Heart left ventricle (tissue), 13 donors: ENCODE measurements at regions not wholly inside any gene's neighbourhood (a gene's known extent, or its start where the extent isn't known, plus 50 kb on each side); places are given as distances from the start of the nearest gene placed in this dataset.

Source experiments
- CTCF ChIP-seq, 12 donors: fragments of 200-600 bp; sonication (generic) in 4 of 12; IDR thresholded peaks; one replicate each; pipeline versions ENCODE4 v1.5.0 to v1.8.0; 2018 to 2022; ENCODE audit warnings: antibody characterized with exemption in 12 of 12, mild to moderate bottlenecking in 5 of 12
- POLR2A ChIP-seq, 2 donors: fragments of 450-650 bp; IDR thresholded peaks; one replicate each; pipeline ENCODE4 v1.6.1; 2017; ENCODE audit warnings: antibody characterized with exemption in 2 of 2, mild to moderate bottlenecking in 2 of 2, moderate library complexity in 2 of 2
- donor health status: ischemic (EF 13 %, LVEDD 7.1; RV severe dilation, severe dysfunction).
- donor health status: DM: no; HTN: yes; CAD: no.
- donor health status: DM: no; HTN: no; CAD: no.
- donor health status: ischemic (EF 25% LVEDD 6.9; RV normal size, moderate dysfunction).
- donor health status: ischemic (EF 25% LVEDD 5.7; RV mildly dilated, moderate dysfunction).
- donor health status: ischemic (EF 35%, LVEDD 5.7; RV mildly dilated, moderate dysfunction).
- donor health status: nonischemic (EF 11% LVEDD 7.7; RV severe dilation, severe dysfunction).
- donor health status: DM: yes; HTN: yes; CAD: no.
- donor health status: PGD.
- donor health status: ischemic (EF 29% LVEDD 5.4; RV normal size, mild dysfunction).
- donor health status: nonischemic (EF 23%, LVEDD 6.1; RV moderate dilation, normal function).

DNA sequence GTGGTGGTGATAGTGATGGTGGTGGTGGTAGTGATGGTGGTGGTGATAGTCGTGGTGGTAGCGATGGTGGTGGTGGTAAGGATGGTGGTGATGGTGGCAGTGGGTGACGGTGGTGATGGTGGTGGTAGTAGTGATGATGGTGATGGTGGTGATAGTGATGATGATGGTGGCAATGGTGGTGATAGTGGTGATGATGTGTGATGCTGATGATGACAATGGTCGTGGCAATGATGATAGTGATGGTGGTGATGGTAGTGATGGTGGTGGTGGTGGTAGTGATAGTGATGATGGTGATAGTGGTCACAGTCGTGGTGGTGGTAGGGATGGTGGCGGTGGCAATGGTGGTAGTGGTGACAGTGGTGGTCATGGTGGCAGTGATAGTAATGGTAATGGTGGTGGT is 243.9 kb upstream of the RAB6C start:
- TF ChIP-seq CTCF (IDR thresholded peaks at IDR 0.05) (no peak), POLR2A (IDR thresholded peaks at IDR 0.05) (no peak)
